GM19035 (cell line): ENCODE measurements at regions not wholly inside any gene's neighbourhood (a gene's known extent, or its start where the extent isn't known, plus 50 kb on each side); places are given as distances from the start of the nearest gene placed in this dataset.
"Not testable (repeated sequence)": the region's sequence is repeated elsewhere in the genome, so short reads cannot be mapped to it uniquely, and the experiment has no call there.

Source experiments
- ATAC-seq: cut with Tn5 transposase; IDR thresholded peaks from one replicate; pipeline ENCODE4 v1.9.1; 2021; ENCODE audit not compliant: unreplicated experiment

GRCh38 chr2:139427164-139427563 lies 647.0 kb upstream of the NXPH2 start:
- no peak for ATAC-seq

GRCh38 chr2:139424101-139424500 lies 643.9 kb upstream of the NXPH2 start:
- ATAC-seq, result no peak

GRCh38 chr2:139411236-139411635 lies 631.0 kb upstream of the NXPH2 start:
- ATAC-seq, result no peak

GRCh38 chr2:139410833-139411174 lies 630.6 kb upstream of the NXPH2 start:
- not testable (repeated sequence) for ATAC-seq

- ATAC-seq, result not testable (repeated sequence)
Measured at GRCh38 chr2:139410147-139410832, 630.1 kb upstream of the NXPH2 start.

GRCh38 chr2:139409212-139409611 lies 629.0 kb upstream of the NXPH2 start:
- no peak for ATAC-seq

GRCh38 chr2:139403948-139404347 lies 623.8 kb upstream of the NXPH2 start:
- ATAC-seq, result no peak

GRCh38 chr2:139394801-139395200 lies 614.6 kb upstream of the NXPH2 start:
- no peak for ATAC-seq

GRCh38 chr2:139389391-139389790 lies 609.2 kb upstream of the NXPH2 start:
- ATAC-seq, result no peak

- ATAC-seq, result no peak
Measured at GRCh38 chr2:139386401-139386800, 606.2 kb upstream of the NXPH2 start.

GRCh38 chr2:139383532-139383931 lies 603.3 kb upstream of the NXPH2 start:
- ATAC-seq, result no peak

GRCh38 chr2:139380051-139380450 lies 599.9 kb upstream of the NXPH2 start:
- ATAC-seq, result no peak

- ATAC-seq, result no peak
Measured at GRCh38 chr2:139378373-139378772, 598.2 kb upstream of the NXPH2 start.

GRCh38 chr2:139374296-139374850 lies 594.2 kb upstream of the NXPH2 start:
- ATAC-seq, result no peak

GRCh38 chr2:139369423-139370409 lies 589.5 kb upstream of the NXPH2 start:
- no peak for ATAC-seq

GRCh38 chr2:139367416-139367815 lies 587.2 kb upstream of the NXPH2 start:
- no peak for ATAC-seq

- no peak for ATAC-seq
Measured at GRCh38 chr2:139366681-139367080, 586.5 kb upstream of the NXPH2 start.

- no peak for ATAC-seq
Measured at GRCh38 chr2:139365189-139365588, 585.0 kb upstream of the NXPH2 start.

- no peak for ATAC-seq
Measured at GRCh38 chr2:139360654-139361053, 580.5 kb upstream of the NXPH2 start.

- no peak for ATAC-seq
Measured at GRCh38 chr2:139359818-139360217, 579.6 kb upstream of the NXPH2 start.

GRCh38 chr2:139357972-139358371 lies 577.8 kb upstream of the NXPH2 start:
- no peak for ATAC-seq

GRCh38 chr2:139354518-139354917 lies 574.3 kb upstream of the NXPH2 start:
- ATAC-seq, result no peak
